Dedifferentiated amniotic fluid mesenchymal stem cell (primary cell): ENCODE measurements at regions not wholly inside any gene's neighbourhood (a gene's known extent, or its start where the extent isn't known, plus 50 kb on each side); places are given as distances from the start of the nearest gene placed in this dataset.

Experiments
- DNase-seq: peaks from one replicate; pipeline ENCODE4 v3.0.0-alpha.2; 2016; ENCODE audit errors: extremely low spot score

DNA sequence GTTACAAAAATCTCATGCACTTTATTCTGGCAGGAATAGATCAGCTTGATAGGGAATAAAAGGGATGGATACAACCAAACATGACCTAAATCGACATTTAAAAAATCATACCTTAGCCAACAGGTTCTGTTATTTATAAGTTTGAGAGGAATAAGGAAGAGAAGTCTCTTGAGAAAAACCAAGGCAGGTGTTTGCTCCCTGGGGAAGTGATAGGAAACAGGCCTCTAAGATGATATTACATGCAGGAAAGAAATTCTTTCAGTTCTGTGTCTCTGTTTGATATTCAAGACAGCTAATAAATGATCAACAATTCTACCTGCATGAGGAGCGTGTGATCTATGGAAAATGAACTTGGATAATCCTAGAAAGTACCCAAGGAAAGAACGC, 184.8 kb upstream of the ZEB2 start:
- no peak for DNase-seq

DNA sequence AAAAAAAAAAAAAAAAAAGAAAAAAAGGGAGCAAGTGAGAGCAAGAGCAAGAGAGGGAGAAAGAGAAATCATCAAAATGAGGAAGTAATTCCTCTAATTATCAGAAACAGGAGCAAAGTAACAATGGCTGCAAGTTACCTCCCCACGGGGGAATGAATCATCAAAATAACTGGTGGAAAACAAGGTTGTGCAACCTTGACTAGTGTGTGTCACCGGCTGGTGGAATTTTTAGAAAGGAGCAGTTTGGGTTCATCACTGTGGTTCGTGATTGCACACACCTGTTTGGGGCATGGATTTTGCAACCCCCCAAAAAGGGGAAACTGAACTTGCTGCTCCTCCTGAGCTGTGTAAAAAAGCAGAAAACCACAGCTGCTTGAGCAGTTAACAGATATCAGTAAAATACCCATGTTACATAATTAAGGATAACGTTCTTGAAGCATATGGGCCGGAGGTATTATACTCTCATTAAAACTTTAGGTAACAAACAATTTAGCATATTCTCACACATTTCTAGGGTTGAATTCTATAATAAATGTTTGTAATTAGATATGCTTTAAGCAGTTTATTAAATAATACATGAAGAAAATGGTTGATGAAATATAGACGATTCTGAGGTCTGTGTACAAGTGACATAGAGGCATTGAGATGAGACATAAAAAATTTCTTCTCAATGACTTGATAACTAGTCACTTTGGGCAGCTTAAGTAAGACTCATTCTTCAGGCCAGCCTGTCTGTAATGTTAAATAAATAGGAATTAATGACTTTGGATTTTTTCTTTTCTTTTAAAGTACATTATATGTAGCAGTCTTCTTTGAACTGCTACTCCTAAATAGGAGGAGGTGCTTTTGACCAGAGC, 184.2 kb upstream of the ZEB2 start:
- no peak for DNase-seq

GRCh38 chr2:144702051-144702450, 182.1 kb upstream of the ZEB2 start:
- DNase-seq, result no peak

- no peak for DNase-seq
Measured at GRCh38 chr2:144701259-144701658, 181.3 kb upstream of the ZEB2 start.

GRCh38 chr2:144698156-144698555, 178.2 kb upstream of the ZEB2 start:
- DNase-seq, result no peak

DNA sequence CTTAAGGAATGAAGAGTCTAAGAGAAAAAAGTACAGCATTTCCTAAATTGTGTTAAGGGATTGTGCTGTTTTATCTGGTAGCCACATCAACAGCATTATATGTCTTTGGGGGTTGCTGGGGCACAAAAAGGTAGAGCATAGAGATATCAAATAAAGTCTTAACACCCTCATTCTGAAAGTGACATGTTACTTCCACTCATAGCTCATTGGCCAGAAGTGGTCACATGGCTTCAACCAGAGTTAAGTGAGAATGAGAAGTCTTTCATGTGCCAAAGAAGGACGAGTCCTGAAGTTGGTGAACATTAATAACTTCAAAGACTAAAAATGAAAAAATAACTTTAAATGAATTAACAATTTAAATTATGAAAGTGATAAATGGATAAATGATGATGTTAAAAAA, 175.7 kb upstream of the ZEB2 start:
- DNase-seq, result no peak

GRCh38 chr2:144694456-144694855, 174.5 kb upstream of the ZEB2 start:
- DNase-seq, result no peak

GRCh38 chr2:144693179-144693578, 173.3 kb upstream of the ZEB2 start:
- no peak for DNase-seq

DNA sequence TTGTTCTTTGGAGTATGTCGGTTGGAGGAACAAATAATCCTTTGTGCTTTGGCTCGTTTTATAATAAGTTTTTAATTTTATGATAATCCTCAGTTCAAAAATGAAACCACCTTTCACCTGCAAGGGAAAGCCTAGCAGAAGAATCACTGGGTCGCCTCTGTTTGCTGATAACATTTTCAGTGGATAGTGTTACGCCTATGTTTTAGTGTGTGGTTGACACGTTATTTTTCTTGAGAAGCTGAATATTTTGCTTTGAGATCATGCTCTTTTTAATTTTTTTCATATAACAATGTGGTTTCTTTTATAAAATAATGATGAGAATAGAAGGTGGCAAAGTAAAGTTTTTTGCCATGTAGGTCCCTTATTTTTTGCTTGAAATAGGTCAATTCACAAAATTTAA, 172.7 kb upstream of the ZEB2 start:
- no peak for DNase-seq

GRCh38 chr2:144690771-144691170, 170.9 kb upstream of the ZEB2 start:
- DNase-seq, result no peak

- DNase-seq, result no peak
Measured at GRCh38 chr2:144686518-144687215, 166.7 kb upstream of the ZEB2 start.

DNA sequence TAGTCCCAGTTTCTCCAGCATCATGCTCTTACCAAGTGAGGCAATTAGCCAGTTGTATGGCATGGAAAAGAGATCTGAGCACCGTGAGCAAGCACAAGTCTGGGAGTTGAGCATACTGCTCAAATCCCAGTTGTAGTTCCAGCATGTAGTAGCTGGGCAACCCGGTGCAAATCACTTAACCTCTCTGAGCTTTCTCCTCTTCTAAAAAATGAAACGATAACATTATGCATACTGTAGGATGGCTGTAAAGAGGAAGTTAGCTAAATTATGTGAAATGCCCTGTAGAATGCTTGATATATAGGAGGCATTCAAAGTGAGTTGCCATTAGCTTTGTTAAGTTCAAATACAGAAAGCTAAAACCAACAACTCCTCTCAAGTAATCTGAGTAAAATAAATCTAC, 164.0 kb upstream of the ZEB2 start:
- DNase-seq, result no peak

DNA sequence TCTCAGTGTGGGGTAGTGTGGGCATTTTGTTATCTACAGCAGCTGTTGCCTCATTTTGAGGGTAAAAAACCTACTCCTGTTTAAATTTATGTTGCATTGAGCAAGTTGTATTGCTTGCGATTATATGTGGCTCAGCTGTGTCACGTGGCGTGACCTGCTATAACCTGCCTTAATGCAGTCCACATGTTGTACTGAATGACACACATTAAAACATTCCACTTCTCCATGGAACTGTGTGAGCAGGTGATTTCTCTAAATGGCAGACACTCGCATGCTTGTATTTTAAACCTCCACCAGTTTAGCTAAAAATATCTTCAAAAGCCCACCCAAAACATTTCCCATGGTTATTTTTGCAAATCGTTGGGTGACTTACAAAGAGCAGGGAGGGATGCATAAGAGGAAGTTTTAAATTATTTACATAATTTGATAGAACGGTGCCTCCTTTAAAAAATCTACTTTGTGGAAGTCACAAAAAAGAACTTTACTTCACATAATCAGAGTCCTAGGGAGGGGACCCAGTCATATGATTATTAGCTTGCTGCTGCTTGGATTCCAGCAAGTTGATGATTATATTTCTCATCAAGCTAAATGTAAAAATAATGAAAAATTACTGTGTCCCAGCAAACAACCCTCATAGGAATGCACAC, 163.3 kb upstream of the ZEB2 start:
- no peak for DNase-seq

GRCh38 chr2:144682248-144682647, 162.3 kb upstream of the ZEB2 start:
- no peak for DNase-seq

GRCh38 chr2:144681389-144681788, 161.5 kb upstream of the ZEB2 start:
- no peak for DNase-seq

- no peak for DNase-seq
Measured at GRCh38 chr2:144679942-144680341, 160.0 kb upstream of the ZEB2 start.

GRCh38 chr2:144678736-144679135, 158.8 kb upstream of the ZEB2 start:
- no peak for DNase-seq

GRCh38 chr2:144675731-144676130, 155.8 kb upstream of the ZEB2 start:
- no peak for DNase-seq

DNA sequence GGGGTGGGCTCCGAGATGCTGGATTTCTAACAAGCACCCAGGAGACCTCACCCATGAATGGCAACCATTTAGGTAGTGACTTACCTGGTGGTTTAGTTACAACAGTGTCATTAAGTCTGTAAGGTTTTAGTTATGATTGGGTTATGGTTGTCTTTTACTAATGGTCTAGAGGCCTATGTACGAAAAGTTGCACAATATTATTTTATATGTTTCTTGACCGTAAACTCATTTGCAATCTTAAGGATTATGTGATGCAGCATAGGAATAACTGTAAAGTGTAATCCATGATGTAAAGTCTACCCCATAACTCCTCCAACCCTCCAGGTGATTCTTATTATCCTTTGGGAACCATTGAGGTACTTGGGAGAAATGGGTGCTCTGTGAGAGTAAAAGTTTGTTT, 155.4 kb upstream of the ZEB2 start:
- no peak for DNase-seq

DNA sequence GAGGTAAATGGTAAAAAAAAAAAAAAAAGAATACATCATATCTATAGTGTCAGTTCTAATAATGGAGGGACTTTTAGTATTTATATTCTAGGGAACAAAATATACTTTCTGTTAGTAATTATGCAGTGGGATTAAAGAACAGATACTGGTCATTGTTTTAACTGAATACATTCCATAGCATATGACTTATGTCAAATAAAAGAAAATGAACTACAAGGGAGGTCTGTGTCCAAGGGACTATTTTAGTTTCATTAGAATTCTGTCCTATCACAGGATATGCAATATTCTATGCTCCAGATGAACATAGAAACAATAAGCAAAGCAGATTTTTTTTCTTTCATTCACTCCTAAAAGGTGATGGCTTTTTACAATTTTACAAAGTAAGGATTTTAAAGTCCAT, 154.2 kb upstream of the ZEB2 start:
- DNase-seq, result no peak

- no peak for DNase-seq
Measured at GRCh38 chr2:144673456-144673855, 153.5 kb upstream of the ZEB2 start.

DNA sequence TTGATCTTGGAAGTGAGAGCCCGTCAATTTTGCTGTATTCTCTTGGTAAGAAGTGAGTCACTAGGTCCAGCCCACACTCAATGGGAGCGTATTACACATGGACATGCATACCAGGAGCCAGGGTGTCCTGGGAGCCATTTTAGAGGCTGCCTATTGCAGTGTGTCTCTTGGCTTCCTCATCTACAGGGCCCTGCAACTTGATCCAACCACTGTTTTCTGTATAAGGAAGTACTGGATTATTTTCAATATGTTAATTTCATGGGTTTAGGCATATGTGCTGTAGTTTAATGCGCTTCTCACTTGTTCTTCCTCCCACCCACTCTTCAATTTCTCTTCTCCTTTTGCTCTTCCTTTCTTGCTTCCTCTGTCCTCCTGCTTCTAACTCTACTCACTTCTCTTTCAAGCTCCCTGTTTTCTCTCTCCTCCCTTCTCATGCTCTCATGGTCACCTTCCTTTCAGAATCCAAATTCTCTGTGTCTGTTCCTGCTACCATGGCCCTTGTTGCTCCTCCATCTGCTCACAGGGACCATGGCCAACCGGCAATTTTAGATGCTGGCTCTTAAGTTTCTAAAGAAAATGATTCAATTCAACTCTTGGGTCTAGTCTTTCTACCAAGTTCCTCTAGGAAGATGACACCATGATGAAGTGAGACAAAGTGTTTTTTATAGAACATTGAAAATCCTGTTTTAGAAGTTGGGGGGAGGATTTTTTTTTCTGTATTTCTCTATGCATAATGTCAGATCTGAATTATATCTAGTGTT, 152.0 kb upstream of the ZEB2 start:
- no peak for DNase-seq
